ENCODE measurements at regions not wholly inside any gene's neighbourhood (a gene's known extent, or its start where the extent isn't known, plus 50 kb on each side); places are given as distances from the start of the nearest gene placed in this dataset.
"Not testable (repeated sequence)": the region's sequence is repeated elsewhere in the genome, so short reads cannot be mapped to it uniquely, and the experiment has no call there.

GRCh38 chr7:16265863-16266458, 155.4 kb downstream of the CRPPA start:
- no peak for DNase-seq

GRCh38 chr7:16264823-16265804, 156.2 kb downstream of the CRPPA start:
- DNase-seq, result no peak

- no peak for DNase-seq
Observed at GRCh38 chr7:16264036-16264819, 157.1 kb downstream of the CRPPA start.

- DNase-seq, result not testable (repeated sequence)
Observed at GRCh38 chr7:16263377-16263776, 158.0 kb downstream of the CRPPA start.

GRCh38 chr7:16261654-16262053, 159.7 kb downstream of the CRPPA start:
- no peak for DNase-seq

- DNase-seq, result no peak
Observed at GRCh38 chr7:16261100-16261499, 160.2 kb downstream of the CRPPA start.

GRCh38 chr7:16260236-16260728, 161.1 kb downstream of the CRPPA start:
- no peak for DNase-seq

GRCh38 chr7:16256419-16256818, 164.9 kb downstream of the CRPPA start:
- DNase-seq, result not testable (repeated sequence)

- DNase-seq, result not testable (repeated sequence)
Observed at GRCh38 chr7:16255952-16256351, 165.4 kb downstream of the CRPPA start.

GRCh38 chr7:16250655-16251054, 170.7 kb downstream of the CRPPA start:
- not testable (repeated sequence) for DNase-seq

- not testable (repeated sequence) for DNase-seq
Observed at GRCh38 chr7:16249204-16249603, 172.1 kb downstream of the CRPPA start.

- DNase-seq, result not testable (repeated sequence)
Observed at GRCh38 chr7:16248556-16248955, 172.8 kb downstream of the CRPPA start.

GRCh38 chr7:16244469-16244868, 176.9 kb downstream of the CRPPA start:
- no peak for DNase-seq

GRCh38 chr7:16242920-16243319, 178.4 kb downstream of the CRPPA start:
- no peak for DNase-seq

GRCh38 chr7:16241017-16241416, 180.3 kb downstream of the CRPPA start:
- DNase-seq, result no peak

GRCh38 chr7:16236381-16236780, 185.0 kb downstream of the CRPPA start:
- no peak for DNase-seq

GRCh38 chr7:16235147-16236114, 185.9 kb downstream of the CRPPA start:
- DNase-seq, result no peak

GRCh38 chr7:16234493-16235146, 186.7 kb downstream of the CRPPA start:
- no peak for DNase-seq

- no peak for DNase-seq
Observed at GRCh38 chr7:16233517-16233916, 187.8 kb downstream of the CRPPA start.

- DNase-seq, result no peak
Observed at GRCh38 chr7:16232273-16232672, 189.1 kb downstream of the CRPPA start.
